ENCODE measurements at regions not wholly inside any gene's neighbourhood (a gene's known extent, or its start where the extent isn't known, plus 50 kb on each side); places are given as distances from the start of the nearest gene placed in this dataset.

DNA sequence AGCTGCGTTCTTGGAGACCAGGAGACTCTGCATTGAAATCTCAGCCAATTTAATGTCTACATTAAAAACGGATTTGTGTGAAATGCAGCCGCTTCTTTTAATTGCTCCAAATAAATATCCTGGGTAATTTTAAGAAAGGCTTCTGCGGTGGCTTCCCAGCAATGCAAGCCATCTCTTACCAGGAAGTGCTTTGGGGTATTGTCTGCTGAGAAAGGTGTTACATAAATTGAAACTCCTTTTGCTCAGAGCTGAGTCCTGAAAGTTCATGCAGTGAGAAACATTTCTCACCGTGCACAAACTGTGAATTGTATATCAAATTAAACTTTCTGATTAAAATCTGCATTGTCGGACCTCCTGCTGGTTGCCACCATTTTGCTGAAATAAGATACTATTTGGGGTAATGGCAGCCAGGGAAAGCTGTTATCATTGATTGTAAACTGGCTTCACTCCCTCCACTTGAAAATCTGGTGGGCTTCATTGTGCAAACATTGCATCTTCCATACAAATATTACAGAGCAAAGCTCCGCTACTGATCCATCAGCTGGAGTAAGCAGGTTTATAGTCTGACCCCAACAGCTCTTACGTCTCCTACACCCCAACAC is 59.5 kb downstream of the ZIC5 start:
- peak; percentile 39 to 61 for DNase-seq

DNA sequence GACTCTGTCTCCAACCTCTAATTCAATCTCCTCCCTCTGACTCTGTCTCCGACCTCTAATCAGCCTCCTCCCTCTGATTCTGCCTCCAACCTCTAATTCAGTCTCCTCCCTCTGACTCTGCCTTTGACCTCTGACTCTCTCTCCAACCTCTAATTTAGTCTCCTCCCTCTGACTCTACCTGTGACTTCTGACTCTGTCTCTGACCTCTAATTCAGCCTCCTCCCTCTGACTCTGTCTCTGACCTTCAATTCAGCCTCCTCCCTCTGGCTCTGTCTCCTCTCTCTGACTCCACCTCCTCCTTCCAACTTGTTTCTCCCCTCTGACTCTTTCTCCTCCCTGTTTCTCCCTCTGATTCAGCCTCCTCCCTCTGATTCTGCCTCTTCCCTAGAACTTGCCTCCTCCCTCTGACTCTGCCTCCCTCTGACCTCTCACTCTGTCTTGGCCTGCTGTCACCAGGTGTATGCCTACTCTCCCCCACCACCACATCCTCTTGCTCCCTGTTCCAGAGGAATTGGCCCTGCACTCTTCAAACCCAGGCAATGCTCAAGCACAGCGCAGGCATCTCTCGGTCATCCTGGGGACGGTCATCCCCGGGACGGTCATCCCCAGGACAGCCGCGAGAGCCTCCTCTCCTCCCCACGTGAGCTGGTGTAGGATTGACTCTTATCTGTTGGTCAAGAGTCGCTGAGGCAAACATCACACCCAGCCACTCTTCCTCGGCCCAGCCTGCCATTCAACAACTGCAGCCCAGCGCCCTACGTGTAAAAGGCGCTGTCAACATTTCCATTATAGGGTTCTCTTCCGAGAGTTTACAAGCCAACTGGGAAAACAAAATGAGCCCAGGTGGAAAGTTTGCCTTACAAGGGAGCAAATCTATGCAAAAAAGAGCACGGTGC is 60.2 kb downstream of the ZIC5 start:
- peak; percentile 39 to 74 for DNase-seq

DNA sequence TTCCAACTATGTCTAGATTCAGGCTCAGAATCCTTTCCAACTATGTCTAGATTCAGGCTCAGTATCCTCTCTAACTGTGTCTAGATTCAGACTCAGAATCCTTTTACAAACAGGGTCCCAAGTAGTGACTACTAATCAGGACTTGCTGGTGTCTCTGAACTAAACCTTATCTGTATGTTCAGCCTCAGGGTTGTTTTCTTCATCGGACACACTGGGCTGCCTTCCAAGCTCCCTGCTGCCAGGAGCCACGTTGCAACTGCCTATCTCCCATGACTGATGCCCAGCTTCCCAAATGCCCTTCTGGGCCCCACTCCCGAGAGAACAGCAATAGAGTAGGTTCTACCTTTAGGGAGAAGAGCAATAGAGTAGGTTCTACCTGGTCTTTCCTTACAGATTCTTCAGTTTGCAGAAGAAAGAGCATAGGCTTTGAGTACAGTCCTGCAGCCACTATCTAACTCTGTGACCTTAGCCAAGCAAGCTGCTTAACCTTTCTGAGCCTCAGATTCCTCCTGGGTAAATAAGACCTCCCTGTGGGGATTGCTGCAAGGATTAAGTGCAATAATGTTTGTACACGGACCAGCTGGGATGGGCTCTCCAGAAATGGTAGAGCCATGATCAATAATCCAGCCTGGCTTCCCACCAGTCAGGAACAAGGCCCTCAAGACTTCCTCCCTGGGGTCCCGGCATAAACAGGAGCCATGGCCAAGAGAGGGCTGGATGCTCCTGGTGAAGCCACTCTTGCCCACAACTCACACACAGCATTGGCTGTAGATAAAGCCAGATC is 61.5 kb downstream of the ZIC5 start:
- peak; percentile 48 to 83 for DNase-seq

DNA sequence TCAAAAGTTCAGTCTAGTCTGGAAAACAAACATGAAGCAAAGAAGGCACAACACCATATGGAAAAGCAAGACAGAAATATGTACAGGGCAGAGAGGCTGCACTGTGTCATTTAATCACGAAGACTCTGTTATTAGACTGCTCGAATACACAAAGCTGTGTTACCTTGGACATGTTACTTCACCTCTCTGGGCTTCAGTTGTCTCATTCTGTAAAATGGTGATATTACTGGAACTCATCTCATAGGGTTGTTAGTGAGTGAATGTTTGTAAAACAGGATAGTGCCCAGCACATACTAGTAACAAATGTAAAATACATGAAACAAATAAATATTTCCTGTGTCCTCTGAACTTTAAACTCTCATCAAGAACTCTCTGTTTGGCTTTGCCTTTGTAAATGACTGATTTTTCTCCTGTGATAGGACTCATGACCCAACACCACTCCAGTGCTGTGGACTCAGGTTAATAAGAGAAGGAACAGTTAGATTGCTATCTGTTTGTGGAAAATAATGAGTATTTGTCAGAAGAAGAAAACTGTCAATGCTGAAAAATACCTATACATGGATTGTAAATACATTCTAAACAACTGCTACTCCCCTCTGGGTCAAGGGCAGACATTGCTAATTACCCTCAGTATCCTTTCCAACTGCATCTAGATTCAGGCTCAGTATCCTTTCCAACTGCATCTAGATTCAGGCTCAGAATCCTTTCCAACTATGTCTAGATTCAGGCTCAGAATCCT is 62.3 kb downstream of the ZIC5 start:
- no peak for DNase-seq

DNA sequence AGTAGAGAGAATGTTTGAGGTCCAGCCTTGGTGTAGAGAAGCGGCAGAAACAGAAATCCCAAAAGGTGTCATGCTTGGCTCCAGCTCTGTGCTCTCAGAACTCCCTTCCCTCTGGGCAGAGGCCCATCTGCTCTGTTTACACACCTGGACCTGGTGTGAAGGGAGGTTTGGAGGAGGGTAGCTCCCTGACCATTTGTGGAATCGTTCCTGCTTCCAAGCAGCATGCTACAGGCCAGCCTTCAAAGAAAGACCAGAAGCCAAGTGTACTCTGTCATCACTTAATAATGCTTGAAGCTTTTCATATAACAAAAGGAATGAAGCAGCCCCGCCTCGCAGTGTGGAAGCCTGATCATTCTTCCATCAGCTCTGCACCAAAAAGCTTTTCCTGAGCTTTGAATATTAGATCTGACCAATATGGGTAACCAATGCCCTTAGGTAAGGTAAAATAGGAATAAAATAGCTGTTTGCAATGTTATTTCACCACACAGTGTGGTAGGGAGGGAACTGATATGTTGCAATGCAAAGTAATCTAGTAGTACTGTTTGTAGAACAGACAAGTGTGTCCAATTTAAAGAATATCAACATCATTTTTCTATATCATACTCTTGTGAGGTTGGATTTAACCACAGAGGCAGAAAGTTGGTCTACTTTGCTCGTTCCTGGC is 63.3 kb downstream of the ZIC5 start:
- DNase-seq: peak; percentile 92 to 98

DNA sequence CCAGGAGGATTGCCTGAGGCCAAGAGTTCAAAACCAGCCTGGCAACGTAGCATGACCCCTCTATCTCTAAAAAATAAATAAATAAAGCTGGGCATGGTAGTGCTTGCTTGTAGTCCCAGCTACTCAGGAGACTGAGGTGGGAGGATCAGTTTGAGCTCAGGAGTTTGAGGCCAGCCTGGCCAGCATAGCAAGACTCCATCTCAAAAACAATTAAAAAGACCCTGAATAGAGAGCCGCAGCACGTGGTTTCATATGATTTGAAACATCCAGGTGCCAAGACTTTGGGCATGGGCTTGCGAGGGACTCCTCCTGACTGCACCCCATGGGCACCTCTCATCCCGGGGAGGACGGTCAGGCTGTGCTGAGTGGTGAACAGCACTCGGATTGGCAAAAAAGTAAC is 63.9 kb downstream of the ZIC5 start:
- DNase-seq: no peak

DNA sequence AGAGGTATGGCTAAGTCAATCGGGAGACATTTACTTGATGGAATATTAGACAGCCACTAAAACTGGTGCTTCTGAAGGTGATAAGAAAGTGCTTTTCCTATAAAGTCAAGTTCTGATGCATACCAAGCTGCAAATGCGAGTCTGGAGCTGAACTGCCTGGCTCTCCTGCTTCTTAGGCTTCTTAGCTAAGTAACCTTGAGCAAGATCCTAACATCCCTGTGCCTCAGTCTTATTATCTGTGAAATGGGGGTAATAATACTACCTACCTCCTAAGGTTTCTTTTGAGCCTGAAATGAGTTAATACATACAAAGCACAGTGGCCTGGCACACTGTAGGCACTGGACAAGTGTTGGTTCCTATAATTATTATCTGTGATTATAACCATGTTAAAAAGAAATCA is 64.5 kb downstream of the ZIC5 start:
- no peak for DNase-seq

DNA sequence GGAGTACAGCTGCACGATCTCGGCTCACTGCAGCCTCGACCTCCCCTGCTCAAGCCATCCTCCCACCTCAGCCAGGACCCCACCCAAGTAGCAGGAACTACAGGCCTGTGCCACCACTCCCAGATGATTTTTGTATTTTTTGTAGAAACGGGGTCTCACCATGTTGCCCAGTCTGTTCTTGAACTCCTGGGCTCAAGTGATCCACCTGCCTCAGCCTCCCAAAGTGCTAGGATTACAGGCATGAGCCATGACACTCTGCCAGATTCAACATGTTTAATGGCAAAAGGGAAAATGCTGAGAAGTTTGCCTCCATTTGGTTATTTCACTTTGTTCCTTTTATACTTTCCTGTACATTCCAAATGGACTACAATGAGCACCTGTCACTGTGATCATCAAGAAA is 65.8 kb downstream of the ZIC5 start:
- no peak for DNase-seq

DNA sequence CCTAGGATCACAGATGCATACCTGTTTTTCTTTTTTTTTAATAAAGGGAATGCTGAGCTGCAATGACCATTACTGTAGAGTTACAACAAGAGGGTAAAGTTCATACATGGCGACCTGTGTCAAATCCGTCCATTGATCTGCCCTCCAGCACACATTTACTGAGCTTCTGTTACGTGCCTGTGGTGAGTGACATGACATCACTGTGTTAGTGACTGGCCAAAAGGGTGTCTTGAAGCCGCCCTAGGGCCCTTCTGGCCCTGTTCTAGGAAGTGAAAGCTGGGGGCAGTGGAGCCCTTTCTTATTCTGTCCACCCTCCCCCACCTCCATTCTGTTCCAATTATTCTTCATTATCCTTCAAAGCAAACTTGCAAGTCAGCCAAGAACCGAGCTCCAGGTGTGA is 66.3 kb downstream of the ZIC5 start:
- peak; percentile 24 to 41 for DNase-seq

DNA sequence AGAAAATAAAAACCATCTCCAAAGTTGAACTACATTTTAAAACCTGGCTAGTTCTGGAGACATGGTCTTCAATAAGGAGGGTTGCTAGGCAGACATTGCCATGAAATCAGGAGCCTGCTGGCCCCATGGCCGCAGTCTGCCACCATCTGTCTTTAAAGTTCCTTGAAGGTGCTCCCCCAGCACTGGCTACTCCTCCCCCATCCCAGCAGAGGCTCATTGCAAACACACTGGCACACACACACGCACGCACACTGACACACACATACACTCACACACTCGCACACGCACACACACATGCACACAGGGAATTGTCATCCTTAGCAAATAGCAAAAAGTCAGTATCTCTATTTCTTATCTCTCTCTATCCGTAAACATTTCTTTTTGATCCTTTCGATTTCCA is 68.4 kb downstream of the ZIC5 start:
- DNase-seq: no peak

DNA sequence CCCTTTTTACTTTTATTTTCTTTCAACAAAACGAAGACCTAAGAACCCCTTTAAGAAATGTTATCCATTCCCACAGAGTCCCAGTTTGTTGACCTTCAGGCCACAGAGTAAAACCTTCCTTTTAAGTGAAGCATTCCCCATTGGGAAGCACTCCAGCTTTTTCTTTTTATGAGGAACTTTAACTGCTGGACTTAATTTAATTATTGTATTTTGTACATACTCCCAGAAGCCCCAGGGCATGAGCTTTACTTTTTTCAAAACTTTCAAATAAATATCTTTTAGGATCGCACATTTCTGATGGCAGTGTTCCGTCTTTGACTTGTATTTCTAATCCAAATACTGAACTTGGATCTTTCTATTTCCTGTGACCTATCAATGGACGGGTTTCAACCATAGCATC is 68.9 kb downstream of the ZIC5 start:
- DNase-seq: no peak

DNA sequence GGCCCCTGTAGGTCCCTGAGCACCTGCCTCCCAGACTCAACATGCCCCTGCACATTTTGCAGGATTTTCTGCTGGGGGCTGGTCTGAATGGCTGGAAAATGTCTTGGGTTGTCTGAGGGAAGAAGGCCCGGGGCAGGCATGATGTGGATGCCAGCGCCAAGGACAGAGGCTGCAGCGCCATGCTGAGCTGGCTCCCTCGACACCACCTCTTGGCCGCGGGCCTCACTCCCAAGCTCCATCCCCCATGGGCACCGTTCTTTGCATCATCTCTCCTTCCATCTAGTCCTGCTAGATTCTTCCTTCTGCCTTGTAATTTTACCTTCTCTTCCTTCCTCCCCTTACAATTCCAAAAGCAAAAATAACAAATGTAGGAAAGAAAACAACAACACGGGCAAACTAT is 70.6 kb downstream of the ZIC5 start:
- no peak for DNase-seq

DNA sequence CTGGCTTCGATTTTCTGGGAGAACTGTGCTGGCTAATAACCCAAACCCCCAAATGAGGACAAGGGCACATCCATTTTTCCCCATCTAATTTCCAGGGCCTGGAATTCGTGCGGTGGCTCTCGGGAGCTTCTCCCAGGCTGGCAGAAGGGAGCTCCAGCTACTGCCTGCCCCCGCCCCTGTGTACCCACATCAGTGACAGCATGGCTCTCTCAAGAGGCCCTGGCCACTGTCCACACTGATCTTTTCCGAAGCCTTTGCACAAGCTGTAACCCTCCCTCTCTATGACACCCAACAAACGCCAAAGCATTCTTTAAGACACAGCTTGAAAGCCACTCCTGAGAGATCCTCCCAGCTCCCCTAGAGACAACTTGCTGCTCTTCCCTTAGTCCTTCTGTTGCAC is 73.1 kb downstream of the ZIC5 start:
- no peak for DNase-seq

DNA sequence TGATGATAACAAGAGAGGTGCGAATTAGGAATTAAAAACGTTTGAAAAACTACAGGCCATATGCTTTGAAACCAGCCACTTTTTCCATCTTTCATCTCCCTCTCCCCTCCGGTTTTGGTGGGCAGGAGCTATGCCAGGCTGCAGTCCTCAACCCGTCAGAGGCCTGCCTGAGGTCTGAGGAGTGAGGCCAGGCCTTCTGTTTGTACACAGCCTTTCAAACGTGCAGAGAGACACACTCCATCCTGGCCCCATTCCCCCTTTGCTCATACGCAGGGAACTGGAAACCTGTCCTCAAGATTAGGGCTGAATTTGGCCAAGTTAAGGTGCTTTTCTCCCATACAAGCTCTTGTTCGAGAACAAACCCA is 74.5 kb downstream of the ZIC5 start:
- no peak for DNase-seq

DNA sequence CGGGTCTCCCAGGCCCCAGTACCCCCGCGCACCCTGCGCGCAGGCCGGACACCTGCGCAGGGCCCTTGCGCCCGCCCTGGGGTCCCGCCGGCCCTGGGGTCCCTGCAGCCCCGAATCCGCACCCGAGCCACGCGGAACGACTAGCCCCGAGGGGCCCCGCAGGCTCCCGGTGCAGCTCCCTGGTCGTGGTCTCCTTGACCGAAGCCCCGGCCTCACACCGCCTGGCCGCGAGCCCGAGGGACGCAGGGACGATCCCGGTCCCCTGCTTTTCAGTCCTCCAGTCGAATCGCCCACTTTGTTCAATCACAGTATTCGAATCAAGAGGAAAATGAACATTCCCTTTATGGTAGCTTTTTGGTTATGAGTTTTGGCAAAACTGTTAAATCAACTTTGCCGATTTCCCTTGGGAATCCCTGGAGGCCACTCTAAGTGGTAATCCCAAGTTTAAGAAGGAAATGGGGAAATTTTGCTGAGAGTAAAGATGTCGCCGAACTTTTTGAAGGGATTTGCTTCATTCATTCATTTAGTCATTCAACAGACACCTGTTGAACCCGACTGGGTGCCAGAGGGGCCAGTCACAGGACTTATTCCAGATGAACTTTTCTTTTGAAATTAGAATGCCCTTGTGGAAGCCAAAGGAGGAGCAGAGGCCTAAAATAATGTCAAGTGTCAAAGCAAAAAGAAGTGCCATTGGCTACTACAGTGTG is 75.0 kb downstream of the ZIC5 start:
- no peak for DNase-seq

DNA sequence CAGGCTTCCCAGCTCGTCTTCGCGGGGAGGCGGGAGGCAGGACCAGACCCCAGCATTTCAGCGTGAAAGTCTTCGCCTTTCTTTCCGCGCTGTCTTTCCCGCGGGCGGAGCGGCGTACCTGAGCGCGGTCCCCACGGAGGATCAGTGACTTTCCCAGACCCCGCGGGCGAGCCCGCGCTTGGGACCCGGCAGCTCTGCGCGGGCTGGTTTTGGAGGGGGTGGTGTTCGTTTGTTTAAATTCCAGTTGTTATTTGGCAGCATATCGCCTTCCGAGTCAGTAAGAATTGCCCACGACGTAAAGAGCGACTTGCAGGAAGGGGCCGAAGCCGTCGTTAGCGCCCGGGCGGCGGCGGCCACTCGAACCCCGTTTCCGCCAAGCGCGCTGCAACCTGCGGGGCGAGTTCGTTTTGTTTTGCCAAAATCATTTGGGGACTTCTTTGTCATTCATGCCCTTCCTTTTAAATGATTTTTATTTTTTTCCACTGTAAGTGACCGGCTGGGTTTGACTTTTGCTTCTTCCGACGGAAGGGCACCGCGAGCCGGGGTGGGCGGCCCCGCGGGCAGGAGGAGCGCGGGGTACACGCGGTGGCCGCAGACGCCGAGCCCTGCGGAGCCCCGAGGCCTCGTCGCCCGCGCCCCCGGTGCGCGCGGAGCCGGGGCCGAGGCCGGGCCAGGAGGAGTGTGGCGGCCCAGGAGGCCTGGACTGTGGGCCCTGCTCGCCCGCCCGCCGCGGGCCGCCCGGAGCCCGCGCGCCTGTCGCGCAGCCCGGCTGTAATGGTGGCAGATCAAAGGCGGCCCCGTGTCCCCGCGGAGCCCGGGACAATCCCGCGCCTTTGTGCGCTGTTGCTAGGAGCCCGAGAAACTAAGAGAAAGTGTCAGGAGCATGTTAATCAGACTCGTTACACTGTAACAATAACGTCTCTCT is 75.9 kb downstream of the ZIC5 start:
- no peak for DNase-seq

DNA sequence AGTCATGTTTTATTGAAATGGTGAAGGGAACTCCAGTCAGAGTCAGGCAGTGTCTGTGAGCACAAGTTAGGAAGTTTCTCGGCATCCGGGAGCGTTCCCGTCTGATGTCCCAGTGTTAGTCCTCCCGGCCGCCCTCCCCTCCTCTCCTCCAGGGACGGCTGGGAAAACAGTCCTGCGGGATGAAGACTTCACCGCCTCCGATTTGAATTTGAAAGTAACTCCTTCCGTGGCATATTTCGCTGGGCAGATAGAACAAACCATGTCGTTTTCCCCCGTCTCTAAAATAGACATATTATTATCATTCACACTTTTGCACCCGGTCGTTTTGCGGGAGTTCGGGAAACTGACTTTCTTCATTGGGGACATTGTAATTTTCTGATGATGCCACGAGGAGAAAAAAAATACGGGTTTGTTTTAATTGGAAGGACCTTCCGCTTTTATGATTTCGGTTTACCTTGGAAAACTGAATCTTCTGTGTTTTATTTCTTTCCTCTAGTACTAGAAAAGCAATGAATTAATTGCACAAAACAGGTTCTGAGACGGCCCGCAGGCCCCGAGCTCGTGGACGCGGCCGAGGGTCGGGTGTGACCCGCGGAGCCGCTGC is 76.6 kb downstream of the ZIC5 start:
- no peak for DNase-seq

DNA sequence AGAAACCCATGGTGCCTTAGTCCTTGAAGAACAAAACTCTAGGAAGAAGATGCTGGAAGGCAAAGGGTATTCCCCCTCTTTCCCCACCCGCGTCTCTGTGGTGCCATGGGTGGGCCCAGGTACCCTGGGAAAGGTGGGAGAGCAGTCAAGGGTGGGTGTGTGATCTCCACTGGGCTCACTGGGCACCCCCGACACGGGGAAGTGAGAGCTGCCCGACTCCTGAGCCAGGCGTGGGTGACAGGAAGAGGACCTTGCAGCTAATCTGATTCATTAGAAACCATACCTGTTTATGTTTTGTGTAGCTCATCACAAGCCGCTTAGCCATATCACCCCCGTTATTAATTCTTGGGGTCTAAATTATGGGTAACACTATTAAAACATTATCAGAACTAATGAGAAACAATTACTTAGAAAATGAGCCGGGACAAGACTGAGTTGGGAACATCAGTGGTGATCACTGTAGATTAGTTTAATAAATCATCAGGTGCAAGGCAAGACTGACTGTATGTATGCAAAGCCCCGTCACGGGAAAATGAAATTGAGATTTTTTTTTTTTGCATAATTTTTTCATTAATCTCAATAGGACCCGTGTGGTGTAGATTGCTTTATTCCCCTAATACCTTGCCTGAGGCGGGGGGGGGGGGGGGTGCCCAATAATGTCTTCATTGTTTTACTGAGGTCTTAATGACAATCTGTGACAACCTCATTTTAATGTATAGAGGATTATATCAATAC is 77.3 kb downstream of the ZIC5 start:
- no peak for DNase-seq

DNA sequence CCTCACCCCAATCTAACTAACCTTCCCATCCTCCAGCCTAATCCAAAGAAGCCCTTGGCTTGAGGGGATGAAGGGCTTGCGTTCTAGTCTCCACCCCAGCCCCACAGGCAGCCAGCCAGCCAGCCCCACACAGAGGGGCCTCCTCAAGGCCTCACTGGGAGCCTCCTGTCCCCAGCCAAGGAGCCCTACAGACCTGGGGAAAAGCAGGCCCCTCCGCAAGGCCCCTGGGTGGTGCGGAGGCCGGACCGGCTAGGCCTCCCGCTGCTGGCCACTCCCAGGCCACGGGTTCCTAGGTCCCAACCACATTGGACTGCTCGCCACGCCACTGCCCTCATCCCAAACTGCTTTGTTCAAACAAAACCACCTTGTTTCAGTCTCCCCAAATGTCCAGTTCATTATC is 78.0 kb downstream of the ZIC5 start:
- DNase-seq: no peak
